HG03066 (cell line): ENCODE measurements at regions not wholly inside any gene's neighbourhood (a gene's known extent, or its start where the extent isn't known, plus 50 kb on each side); places are given as distances from the start of the nearest gene placed in this dataset.

ENCODE experiments used
- ATAC-seq: cut with Tn5 transposase; IDR thresholded peaks from one replicate; pipeline ENCODE4 v1.9.1; 2021; ENCODE audit warnings: low read depth; ENCODE audit not compliant: unreplicated experiment

DNA sequence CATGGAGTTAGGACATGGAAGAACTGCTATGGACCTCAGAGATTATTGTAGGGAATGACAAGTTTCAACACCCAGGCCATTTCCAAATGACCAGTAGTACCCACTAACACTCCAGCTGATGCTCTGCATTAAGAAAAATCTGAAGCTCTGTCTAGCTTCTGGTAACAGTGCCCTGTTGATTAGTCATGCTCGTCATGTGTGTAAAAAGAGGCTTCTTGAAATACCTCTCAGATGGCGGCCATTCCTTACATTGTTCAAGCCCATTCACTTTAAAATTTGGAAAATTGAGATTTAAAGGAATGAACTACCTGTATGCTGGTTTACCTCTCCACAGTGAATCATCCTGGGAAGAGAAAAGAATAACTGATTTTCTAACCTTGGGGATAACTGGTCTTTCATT is 527.9 kb upstream of the ARGLU1 start:
- ATAC-seq, result no peak

DNA sequence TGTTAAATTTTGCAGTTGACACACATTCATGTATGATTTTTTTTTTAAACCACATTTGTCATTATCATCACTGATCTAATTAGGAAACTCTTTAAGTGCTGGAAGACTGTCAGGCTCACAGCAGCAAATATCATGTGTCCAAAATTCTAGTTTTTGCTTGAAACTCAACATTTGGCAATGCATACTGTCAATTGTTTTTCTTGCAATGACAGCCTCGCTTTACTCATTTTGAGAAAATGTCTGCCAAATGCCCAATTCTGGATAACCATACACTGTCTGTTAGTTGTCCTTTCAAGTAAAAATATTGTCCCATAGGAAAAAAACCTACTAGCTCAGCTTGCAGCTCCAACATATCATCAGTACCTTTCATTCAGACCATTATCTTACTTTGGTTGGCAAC is 523.9 kb upstream of the ARGLU1 start:
- ATAC-seq, result no peak

DNA sequence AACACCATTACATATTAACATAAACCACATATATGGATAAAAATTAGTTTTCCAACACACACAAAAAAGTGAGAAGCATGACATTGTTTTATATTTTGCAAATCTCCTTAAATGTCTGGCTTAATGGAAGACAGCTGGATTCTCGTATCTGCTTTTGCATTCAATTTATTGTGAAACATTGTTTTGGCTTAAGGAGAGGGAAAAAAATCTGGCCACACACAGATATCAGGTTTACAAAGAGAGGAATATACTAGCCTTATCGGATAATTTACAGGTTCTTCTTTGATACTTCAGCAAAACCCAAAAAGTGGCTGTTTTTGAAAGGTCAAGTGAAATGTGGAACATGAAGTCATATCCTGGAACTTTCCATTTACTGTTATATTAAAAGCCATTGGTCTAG is 523.5 kb upstream of the ARGLU1 start:
- no peak for ATAC-seq

DNA sequence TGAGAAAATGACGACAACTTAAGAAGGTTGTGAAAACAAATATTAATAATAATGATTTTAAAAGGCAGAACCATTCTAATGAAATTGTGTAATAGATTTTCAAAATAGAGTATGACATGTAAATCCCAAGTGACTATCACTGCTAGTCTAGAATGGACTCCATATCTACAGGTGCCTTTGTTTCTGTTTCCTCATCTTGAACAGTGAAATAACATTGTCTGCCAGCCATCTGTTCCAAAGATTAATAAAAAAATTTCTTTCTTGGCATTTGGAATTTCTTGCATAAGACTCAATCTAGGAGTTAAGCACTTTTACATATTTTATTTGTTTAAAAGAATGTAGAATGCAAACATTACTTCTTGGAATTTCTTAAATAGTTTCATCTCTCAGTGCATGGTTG is 520.1 kb upstream of the ARGLU1 start:
- ATAC-seq, result no peak

DNA sequence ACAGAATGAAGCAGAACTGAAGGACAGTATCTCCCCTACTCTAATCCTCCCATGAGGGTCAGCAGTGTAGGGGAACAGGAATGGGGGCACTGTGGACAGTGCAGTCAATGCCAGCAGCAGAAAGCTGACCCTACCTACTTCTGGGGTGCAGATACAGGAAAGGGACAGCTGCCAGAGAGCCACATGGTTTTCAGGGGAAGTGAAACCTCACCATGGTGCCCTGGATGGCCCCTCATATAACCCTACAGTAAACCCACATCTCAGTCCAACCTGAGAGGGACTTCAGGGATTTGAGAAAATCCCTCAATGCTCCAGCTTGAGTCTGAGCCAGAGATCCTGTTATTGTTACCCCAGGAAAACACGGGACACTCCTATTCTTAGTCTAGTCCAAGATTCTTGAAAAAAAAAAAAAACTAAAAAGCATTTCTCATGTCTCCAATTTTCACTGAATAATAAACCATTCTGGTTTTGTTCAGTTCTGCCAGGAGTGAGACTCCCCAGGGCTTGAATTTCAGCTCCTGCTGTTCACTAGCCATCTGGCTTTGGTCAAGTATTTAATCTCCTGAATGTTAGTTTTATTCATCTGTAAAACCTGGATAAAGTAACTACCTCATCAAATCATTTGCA is 511.6 kb upstream of the ARGLU1 start:
- ATAC-seq, result no peak

DNA sequence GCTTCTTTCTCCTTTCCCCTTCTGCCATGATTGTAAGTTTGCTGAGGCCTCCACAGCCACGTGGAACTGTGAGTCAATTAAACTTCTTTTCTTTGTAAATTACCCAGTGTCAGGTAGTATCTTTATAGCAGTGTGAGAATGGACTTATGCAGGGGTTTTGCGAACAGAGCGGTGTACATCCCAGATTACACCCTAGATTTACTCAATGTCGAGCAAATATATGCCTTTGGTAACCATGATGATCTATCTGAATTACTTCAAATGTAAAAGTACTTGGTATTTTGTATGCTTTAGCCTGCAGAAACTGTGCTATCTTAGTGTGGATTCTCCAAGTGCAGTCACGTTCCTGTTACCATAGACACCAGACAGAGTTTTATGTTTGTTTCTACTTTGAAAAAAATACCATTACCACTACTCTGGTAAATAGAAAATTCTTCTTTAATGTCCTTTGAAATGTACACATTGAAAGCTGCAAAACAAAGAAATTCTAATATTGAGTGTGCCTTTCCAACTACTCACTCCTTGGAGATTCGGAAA is 510.4 kb upstream of the ARGLU1 start:
- ATAC-seq, result no peak

DNA sequence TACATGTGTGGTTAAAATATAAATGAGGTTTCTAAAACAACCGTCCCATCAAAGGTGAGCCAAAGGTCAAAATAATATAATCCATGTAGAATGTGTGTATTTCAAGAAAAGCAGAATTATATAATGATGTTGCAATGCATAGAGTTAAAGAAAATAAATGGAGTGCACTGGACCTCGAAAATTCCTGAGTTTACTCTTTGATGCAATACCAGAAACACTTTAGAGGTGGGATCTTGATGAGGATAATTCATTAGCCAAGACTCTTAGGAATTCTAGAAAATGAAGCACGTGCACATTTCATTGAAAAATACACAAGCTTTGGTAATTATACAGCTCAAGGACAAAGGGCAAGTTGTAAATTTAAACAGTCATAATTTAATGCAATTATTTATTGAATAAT is 508.9 kb upstream of the ARGLU1 start:
- ATAC-seq, result no peak

DNA sequence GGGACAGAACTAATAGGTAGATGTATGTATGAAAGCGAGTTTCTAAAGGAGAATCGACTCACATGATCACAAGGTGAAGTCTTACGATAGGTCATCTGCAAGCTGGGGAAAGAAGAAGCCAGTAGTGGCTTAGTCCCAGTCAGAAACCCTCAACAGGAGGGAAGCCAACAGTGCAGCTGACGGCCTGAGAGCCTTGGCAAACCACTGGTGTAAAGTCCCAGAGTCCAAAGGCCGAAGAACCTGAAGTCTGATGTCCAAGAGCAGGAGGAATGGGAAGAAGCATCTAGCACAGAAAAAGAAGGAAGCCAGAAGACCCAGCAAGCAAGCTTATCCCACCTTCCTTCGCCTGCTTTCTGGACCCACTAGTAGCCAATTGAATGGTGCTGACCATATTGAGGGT is 507.6 kb upstream of the ARGLU1 start:
- ATAC-seq, result no peak

DNA sequence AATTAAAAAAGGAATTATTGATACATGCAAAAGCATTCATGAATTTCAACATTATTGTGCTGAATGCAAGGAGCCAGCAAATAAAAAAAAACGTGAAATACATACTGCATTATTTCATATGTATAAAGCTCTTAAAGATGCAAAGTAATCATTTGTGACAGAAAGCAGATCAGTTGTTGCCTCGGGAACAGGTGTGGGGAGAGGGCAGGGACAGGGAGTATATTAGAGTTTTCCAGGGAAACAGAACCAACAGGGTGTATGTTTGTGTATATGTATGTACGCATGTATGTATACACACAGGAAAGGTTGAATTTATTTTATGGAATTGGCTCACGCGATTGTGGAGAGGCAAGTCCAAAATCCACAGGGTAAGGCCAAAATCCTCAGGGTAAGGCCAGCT is 502.9 kb upstream of the ARGLU1 start:
- ATAC-seq, result no peak

DNA sequence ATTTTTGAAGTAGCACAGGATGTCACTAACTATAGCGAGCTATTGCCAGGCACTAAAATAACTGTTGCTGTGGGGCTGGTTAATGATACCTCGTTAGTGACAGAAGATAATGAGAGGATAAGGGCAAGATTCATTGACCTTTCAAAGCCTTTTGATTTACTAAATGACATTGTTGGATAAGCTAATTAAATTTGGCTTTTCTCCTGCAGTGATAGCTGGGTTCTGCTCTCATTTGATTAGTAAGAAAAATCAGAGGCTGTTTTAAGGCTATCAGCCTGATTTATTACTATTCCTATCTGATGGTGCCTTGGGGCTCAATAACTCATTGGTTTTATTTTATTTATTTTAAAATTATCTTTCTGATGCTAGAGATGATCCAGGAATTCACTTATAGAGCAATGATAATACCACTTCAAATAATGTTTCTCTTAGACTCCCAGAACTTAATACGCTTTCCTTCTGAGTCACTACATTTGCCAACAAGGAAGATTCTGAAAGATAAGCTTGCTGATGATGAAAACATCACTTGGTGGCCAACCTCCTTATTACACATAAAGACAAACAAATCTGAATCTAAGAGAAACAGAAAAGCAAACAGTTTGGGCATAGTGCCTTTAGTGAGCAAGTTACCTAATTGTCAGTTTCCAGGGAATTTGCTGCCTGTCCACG is 501.3 kb upstream of the ARGLU1 start:
- ATAC-seq, result no peak

DNA sequence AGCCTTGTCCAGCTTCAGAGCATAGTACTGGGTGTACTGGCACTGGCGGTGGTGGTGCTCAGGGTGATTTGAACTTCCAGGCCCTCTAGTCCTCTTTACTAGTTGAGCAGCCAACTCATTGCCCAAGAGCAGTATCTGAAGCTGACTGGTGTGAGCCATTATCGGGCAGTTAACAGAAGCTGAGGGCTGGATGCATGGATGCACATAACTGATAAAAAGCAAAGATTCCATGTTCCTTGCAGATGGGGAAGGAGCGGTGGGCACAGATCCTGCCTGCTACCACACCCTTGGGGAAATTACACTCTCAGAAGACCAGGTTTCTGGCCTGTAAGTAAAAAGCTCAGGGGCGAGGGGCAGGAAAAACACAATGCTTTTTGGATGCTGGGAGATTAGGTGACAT is 499.4 kb upstream of the ARGLU1 start:
- ATAC-seq, result no peak

DNA sequence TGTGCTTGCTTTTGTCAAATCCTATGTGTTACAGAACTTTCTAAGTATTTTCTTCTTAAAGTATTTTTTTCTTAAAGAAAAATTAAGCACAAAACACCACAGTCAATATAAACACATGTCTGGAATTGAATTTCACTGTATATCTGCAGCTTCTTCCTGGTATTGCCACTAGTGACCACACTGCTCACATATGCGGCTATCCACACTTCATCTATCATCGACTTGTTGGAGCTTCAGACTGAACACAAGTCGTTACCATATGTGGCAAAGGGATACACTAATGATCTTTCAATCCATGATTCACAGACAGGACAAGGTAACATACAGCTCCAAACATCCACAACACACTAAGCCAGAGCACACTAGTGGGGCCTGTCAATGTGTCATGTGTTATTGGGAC is 498.4 kb upstream of the ARGLU1 start:
- ATAC-seq, result no peak

DNA sequence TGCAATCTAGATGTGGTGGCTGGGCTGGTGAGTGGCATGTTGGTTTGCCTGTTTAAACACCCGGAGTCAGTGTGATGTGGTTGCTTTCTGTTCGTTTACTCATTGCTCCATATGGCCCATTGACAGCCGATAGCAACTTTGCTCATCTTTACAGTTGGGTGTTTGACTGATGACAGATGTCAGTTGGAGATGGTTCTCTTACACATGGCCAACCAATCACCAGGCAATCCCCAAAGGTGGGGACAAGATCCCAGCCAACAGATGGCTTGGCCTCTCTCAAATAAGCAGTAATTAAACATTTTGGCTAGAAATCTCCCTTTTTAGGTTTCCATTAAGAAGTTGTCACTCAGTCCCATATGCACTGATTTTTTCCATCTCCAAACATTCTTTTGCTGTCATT is 497.1 kb upstream of the ARGLU1 start:
- ATAC-seq, result no peak

DNA sequence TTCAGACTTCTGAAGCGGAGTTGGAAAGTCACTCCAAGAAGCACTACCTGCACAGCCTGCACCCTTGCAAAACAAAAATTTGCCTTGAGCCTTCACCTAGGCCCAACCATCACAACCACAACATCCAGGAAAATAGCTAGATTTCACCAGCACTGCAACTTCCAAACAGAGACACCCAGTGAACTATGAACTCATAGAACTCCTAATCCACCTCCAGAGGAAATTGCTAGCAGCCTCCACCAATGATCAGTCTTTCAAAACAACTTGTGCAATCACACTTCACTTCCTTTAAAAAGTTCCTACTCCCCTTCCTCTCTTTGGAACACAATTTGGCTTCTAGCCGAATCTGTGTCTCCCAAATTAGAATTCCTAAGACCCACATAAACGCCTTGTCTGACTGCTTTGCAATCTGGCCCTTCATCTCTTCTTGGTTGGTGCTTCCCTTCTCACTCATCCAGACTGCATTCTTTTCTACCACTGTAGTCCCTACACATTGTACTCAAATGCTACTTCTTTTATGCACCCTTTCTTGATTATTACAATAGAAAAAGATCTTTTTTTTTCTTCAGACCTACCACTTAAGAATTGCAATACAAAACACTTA is 489.2 kb upstream of the ARGLU1 start:
- no peak for ATAC-seq

DNA sequence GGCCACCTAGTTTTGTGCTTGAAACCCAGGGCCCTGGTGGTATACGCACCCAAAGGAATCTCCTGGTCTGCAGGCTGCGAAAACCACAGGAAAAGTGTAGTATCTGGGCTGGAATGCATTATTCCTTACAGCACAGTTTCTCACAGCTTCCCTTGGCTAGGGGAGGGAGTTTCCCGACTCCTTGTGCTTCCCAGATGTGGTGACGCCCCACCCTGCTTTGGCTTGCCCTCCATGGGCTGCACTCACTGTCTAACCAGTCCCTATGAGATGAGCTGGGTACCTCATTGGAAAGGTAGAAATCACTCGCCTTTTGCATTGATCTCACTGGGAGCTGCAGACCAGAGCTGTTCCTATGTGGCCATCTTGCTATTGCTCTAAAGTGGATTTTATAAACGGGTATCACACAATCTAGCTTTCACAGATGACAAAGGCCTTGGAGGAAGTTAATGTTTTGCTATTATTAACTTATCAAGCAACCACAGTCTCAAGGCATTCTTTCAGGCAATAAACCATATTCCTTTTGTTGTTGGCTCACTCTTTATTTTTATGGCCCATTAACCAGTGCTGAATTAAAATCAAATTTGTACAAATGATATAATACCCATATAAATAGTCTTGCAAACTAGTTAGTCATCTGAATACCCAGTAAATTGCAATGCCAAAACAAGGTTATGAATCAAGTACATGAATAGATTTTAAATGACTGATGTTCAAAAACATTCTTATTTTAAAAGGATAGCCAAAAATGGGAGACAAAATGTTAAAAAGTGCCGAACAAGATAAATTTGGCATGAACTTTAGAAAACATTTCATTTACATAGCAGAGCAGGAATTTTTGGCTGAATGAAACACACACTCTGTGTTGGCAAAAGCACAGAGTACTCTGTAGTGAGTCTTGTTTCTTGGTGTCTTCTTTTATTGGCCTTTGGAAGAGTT is 475.4 kb upstream of the ARGLU1 start:
- ATAC-seq, result no peak

DNA sequence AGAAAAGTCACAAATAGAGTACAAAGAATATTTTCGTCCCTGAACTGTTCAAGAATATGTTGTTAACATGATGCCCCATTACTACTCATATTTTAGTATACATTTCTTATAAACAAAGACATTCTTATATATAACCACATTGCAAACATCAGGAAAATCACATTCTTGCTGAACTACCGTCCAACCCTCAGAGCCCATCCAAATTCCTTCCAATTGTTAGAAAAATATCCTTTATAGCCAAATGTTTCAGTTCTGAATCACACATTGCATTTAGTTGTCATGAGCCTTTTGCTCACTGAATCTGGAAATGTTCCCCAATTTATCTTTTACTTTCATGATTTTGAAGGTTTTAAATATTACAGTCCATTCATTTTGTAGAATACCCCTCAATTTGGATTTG is 467.8 kb upstream of the ARGLU1 start:
- no peak for ATAC-seq

DNA sequence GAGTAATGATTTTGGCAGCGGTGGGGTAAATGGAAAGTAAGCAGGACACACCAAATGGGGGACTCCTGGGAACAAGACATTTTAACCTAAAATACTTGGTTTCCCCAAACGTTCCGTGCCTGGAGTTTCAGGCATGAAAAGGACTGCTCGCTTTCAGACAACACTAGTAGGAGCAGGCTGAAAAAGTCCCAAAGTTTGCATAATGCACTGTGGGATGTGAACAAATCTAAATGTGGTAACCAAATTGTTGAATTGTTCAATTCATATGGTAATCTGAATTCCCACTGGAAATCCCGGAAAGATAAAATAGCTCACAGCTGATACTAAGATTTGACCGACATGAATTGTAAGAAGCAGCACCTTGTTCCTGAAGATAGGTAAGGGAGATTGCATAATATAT is 467.2 kb upstream of the ARGLU1 start:
- ATAC-seq, result no peak

DNA sequence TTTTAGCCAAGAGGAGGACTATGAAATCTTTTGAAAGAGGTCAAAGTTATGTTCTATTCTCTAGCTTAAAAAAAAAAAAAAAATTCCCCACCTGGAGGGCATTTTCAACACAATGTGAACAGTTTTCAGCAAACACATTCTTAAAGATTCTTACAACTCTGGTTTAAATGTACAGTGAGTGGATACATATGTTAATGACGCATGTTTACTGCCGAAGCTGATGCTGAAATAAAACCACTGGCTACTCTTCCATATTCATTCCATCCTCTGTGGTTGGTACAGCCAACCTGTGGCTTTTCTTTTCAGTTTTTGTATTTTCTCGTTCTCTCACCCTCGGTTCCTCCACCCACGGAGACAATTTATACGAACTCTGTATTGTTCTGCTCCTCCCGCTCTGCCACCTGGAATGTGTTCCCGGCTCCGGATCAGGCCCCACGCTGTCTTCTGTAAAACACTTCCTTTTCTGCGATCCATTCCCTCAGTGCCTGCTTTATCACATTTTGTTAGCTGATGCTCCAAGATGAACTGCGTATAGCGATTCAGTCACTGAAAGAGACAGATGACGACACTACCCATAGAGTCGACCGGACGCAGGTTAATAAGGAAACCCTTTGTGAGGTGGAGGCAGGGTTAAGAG is 466.4 kb upstream of the ARGLU1 start:
- ATAC-seq, result no peak

DNA sequence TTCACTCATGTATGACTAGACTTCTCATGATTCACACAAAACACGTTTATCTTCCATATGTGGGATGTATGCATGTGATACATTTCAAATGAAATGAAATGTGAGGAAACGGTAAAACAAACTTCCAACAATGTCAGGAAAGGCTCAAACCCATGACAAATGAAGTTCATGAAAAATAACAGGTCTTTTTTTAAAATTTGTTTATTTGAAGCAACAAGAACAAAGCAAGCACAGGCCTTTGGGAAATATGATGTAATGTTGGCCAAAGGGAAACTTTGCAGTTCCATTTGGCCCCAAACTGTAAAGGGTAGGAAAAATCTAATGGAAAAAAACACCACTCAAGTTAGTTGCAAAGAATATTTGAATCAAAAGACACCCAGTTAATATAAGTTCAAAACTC is 463.8 kb upstream of the ARGLU1 start:
- ATAC-seq, result no peak

DNA sequence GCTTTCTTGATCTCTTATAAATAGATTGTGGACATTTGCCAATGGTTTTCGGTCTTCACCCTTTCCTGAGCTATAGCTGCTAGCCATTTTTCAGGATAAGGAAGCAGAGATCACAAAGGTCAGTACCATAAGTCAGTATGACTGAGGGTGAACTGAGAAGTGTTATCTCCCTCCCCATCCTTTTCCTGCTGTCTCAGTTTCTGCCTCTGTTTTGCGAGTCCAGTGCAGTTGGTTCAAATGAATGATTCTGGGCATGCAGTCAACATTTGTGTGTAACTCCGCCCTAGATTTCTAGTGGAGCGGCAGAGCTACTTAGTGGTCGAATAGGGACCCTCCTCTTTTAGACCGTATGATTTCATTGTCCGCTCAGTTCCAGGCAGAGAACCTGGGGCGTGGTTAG is 460.8 kb upstream of the ARGLU1 start:
- no peak for ATAC-seq

DNA sequence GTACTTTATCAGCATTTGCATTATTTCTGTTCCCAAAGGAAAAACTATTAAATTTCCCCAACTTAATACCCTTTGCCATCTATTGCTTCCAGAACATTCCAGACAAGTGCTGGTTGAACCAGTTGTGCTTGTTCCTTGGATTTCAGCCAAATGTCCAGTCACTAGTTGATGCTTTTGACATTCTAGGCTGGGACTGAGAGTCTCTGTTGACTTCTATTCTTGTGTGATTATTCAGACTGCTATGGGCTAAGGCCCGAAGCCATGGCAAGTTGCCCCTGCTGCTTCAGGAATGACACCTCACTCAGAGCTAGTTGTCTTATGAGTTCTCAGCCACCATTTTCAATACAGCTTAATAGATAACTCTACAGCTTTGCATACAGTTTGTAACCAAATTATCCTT is 458.1 kb upstream of the ARGLU1 start:
- ATAC-seq, result no peak
